ENCODE measurements at regions not wholly inside any gene's neighbourhood (a gene's known extent, or its start where the extent isn't known, plus 50 kb on each side); places are given as distances from the start of the nearest gene placed in this dataset.
"Not testable (repeated sequence)": the region's sequence is repeated elsewhere in the genome, so short reads cannot be mapped to it uniquely, and the experiment has no call there.

DNA sequence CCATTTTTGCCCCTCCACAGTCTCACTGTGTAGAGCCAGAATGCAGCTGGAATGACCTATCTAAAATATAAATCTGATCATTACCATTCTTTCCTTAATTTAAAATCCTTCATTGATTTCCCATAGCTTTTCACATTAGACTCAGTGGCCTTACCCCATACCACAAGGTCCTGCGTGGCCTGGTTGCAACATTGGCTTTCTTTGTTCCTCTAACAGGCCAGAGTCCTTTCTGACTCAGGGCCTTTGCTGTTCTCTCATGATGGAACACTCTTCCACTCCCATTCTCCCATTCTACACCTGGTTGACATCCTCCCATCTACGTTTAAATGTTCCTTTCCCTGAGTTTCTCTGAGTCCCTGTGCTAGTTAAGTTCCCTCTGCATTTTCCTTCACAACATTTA, 74.4 kb upstream of the SEC22B start:
- TF ChIP-seq POLR2AphosphoS5 (IDR thresholded peaks at IDR 0.05; ENCODE audit: low read depth) = not testable (repeated sequence)
- TF ChIP-seq, protein P1, sequence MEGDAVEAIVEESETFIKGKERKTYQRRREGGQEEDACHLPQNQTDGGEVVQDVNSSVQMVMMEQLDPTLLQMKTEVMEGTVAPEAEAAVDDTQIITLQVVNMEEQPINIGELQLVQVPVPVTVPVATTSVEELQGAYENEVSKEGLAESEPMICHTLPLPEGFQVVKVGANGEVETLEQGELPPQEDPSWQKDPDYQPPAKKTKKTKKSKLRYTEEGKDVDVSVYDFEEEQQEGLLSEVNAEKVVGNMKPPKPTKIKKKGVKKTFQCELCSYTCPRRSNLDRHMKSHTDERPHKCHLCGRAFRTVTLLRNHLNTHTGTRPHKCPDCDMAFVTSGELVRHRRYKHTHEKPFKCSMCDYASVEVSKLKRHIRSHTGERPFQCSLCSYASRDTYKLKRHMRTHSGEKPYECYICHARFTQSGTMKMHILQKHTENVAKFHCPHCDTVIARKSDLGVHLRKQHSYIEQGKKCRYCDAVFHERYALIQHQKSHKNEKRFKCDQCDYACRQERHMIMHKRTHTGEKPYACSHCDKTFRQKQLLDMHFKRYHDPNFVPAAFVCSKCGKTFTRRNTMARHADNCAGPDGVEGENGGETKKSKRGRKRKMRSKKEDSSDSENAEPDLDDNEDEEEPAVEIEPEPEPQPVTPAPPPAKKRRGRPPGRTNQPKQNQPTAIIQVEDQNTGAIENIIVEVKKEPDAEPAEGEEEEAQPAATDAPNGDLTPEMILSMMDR (IDR thresholded peaks at IDR 0.05; ENCODE audit: insufficient read depth, low read length) = not testable (repeated sequence)
